SJCRH30 (cell line): ENCODE measurements at regions not wholly inside any gene's neighbourhood (a gene's known extent, or its start where the extent isn't known, plus 50 kb on each side); places are given as distances from the start of the nearest gene placed in this dataset.
"Not testable (repeated sequence)": the region's sequence is repeated elsewhere in the genome, so short reads cannot be mapped to it uniquely, and the experiment has no call there.

Experiments
- DNase-seq, 2 experiments: peaks; one replicate each; pipeline ENCODE4 v3.0.0-alpha.2; 2015 to 2020
- H3K27ac ChIP-seq: fragments of 250-450 bp; sonication (Bioruptor Pico); 2 replicates; pipeline ENCODE4 v1.5.1; 2020; ENCODE audit warnings: mild to moderate bottlenecking, moderate library complexity
- H3K27me3 ChIP-seq: fragments of 250-450 bp; sonication (Bioruptor Pico); 2 replicates; pipeline ENCODE4 v1.5.1; 2020; ENCODE audit warnings: mild to moderate bottlenecking, moderate library complexity
- H3K36me3 ChIP-seq: fragments of 250-450 bp; sonication (Bioruptor Pico); 2 replicates; pipeline ENCODE4 v1.5.1; 2020; ENCODE audit warnings: mild to moderate bottlenecking, moderate library complexity
- H3K4me1 ChIP-seq: fragments of 250-450 bp; sonication (Bioruptor Pico); 2 replicates; pipeline ENCODE4 v1.5.1; 2020; ENCODE audit warnings: mild to moderate bottlenecking, moderate library complexity
- H3K4me3 ChIP-seq: fragments of 250-450 bp; sonication (Bioruptor Pico); 2 replicates; pipeline ENCODE4 v1.5.1; 2020; ENCODE audit warnings: mild to moderate bottlenecking, moderate library complexity
- H3K9me3 ChIP-seq: fragments of 250-450 bp; sonication (Bioruptor Pico); replicated peaks from 2 replicates; pipeline ENCODE4 v1.5.1; 2020; ENCODE audit warnings: mild to moderate bottlenecking, moderate library complexity

DNA sequence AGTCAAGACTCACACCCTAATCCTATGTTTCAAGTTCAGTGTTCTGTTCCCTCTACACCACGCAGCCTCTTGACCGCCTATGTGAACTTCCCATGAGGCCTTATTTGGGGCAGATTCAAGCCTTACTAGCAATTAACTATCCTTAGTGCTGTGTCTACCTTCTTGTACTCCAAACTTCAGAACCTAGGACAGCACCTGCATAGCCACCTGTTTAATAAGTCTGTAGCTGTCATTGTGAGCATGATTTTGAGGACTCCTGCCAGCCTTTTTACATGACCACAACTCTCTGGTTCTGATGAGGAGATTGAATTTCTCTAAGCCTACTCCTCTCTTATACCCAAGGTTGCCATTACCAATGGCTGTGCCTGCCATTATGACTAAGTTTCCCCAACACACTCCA lies 50.8 kb upstream of the PCSK1 start:
- Histone ChIP-seq H3K4me3 (no peak overlapping the region), H3K27ac (no peak overlapping the region), H3K36me3 (no peaks in the 10 kb centered on the region), H3K27me3 (no peaks in the 10 kb centered on the region), H3K9me3 (no peaks in the 10 kb centered on the region; the same call in 1 of the 2 replicates), H3K4me1 (no peaks in the 10 kb centered on the region)
- peak; percentile 55 to 74 for DNase-seq

DNA sequence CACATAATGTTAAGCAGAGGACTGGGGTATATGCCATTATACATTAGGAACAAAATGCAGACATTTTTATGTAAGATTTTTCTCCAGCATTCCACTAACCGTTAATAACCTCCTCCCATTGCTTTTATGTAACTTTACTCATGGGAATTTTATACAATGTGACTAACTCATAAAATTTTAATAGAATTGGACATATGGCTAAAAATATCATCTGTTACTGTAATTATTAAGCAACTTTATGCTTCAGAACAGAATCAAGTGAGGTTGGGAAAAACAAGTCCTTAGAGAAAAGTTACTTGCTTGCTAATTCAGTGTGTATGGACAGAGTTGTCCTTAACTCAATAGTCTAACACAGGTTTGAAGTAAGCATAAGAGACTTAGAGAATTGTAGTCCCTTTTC lies 54.8 kb upstream of the PCSK1 start:
- H3K4me1 ChIP-seq, result no peaks in the 10 kb centered on the region
- H3K27ac ChIP-seq, result no peak overlapping the region
- no peaks in the 10 kb centered on the region for H3K36me3 ChIP-seq
- no peak for DNase-seq
- no peaks in the 10 kb centered on the region for H3K27me3 ChIP-seq
- no peak overlapping the region for H3K4me3 ChIP-seq
- no peaks in the 10 kb centered on the region; the same call in 1 of the 2 replicates for H3K9me3 ChIP-seq

DNA sequence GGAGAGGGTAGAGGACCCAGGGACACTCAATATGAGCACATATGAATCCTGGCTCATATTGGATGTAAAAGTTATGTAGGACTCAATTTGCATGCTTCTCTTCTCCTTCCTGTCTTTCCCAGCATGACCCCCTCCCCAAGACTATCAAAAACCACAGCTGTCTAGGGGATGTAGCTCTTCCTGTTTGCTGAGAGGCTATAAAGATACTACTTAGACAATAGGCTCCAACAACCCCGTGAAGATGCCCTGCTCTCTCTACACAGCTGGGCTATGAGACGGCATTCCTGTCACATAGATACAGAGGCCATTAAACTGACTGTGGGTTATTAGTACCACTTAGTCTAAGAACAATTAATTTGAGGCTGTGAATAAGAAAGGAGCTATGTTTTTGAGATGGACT lies 56.5 kb upstream of the PCSK1 start:
- no peak for DNase-seq
- Histone ChIP-seq H3K4me1 (no peaks in the 10 kb centered on the region), H3K27me3 (no peaks in the 10 kb centered on the region), H3K36me3 (no peaks in the 10 kb centered on the region), H3K27ac (no peak overlapping the region), H3K9me3 (no peaks in the 10 kb centered on the region), H3K4me3 (no peak overlapping the region)

DNA sequence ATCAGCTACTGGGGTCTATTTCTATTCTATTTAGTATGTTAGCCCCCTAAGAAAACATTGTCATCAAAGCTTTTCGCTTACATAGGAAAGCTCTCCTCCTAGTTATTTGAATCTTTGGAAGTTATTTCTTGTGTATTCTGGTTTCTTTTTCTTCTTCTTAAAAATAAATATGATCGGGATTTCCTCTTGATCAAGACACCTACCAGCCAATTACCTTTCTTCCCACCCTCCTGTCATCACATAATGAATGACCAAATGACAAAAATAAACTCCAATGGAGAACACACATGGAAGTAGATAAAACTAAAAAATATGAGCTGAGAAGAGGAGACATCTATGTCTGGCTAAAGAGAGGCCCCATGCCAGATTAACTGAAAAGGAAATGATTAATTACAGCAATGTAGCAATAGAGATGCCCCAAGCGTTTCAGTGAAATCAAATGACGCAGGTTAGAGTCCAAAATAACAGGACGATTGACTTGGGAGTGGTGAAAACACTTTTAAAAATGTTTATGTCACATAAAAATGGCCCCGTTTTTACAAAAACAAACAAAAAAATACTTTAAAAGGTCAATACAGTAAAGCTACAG lies 59.5 kb upstream of the PCSK1 start:
- H3K4me1 ChIP-seq, result no peaks in the 10 kb centered on the region
- no peaks in the 10 kb centered on the region for H3K27me3 ChIP-seq
- no peak overlapping the region for H3K27ac ChIP-seq
- H3K9me3 ChIP-seq, result no peaks in the 10 kb centered on the region
- no peak for DNase-seq
- no peaks in the 10 kb centered on the region for H3K36me3 ChIP-seq
- H3K4me3 ChIP-seq, result no peak overlapping the region

DNA sequence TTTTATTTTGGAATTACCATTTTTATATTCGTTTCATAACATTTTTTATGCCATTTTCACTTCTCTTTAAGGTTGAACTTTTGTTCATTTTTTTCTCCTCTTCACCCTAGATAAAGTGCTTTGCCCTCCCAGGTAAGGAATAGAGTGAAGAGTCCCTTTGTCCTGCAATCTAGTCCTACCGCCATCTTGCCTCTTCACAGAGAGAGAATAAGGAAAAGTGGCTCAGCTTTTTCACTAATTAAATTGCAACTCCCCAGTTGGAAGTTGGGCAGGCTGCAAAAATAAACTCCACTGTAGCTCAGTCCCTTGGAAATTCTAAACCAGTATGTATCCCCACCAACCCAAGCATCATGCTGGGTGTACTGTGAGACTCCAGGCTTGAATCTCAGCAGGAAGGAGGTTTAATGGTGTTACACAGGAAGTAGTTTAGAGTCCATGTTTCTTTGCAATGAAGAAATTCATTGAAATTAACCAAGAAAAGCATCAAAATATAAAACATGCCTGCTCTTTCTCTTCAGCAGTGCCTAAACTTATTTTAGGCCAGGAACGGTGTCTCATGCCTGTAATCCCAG lies 60.3 kb upstream of the PCSK1 start:
- no peak overlapping the region for H3K27ac ChIP-seq
- no peaks in the 10 kb centered on the region for H3K36me3 ChIP-seq
- H3K27me3 ChIP-seq, result no peaks in the 10 kb centered on the region
- H3K4me1 ChIP-seq, result no peaks in the 10 kb centered on the region
- H3K4me3 ChIP-seq, result no peak overlapping the region
- H3K9me3 ChIP-seq, result no peaks in the 10 kb centered on the region
- no peak for DNase-seq

DNA sequence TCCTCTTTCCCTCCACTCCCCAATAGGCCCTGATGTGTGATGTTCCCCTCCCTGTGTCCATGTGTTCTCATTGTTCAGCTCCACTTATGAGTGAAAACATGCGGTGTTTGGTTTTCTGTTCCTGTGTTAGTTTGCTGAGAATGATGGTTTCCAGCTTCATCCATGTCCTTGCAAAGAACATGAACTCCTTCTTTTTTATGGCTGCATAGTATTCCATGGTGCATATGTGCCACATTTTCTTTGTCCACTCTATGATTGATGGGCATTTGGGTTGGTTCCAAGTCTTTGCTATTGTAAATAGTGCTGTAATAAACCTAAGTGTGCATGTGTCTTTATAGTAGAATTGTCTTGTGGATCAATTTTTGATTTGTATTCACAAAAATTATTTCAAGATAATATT lies 62.4 kb upstream of the PCSK1 start:
- not testable (repeated sequence) for H3K27me3 ChIP-seq, H3K9me3 ChIP-seq, DNase-seq, H3K4me1 ChIP-seq, H3K36me3 ChIP-seq, H3K27ac ChIP-seq, H3K4me3 ChIP-seq

DNA sequence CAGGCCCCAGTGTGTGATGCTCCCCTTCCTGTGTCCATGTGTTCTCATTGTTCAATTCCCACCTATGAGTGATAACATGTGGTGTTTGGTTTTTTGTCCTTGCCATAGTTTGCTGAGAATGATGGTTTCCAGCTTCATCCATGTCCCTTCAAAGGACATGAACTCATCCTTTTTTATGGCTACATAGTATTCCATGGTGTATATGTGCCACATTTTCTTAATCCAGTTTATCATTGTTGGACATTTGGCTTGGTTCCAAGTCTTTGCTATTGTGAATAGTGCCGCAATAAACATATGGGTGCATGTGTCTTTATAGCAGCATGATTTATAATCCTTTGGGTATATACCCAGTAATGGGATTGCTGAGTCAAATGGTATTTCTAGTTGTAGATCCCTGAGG lies 64.0 kb upstream of the PCSK1 start:
- not testable (repeated sequence) for H3K4me1 ChIP-seq, H3K9me3 ChIP-seq, H3K27ac ChIP-seq, H3K36me3 ChIP-seq, DNase-seq, H3K27me3 ChIP-seq, H3K4me3 ChIP-seq

DNA sequence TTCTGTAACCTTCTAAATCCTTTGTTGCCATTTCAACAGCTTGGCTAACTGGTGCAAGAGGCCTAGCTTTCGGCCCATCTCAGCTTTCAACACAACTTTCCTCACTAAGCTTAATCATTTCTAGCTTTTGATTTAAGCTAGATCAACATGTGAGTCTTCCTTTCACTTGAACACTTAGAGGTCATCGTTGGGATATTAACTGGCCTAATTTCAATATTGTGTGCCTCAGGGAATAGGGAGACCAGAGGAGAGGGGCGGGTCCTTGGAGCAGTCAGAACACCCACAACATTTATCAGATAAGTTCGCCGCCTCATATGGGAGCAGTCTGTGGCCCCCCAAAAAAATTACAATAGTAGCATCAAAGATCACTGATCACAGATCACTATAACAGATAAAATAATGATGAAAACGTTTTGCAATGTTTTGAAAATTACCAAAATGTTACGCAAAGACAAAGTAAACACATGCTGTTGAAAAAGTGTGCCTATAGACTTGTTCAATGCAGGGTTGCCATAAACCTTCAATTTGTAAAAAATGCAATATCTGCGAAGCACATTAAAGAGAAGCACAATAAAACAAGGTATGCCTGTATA lies 66.8 kb upstream of the PCSK1 start:
- no peaks in the 10 kb centered on the region for H3K4me1 ChIP-seq
- no peak overlapping the region for H3K4me3 ChIP-seq
- 0 out of 2 replicates have a peak, but pooled peaks cover 3% of the 10 kb centered on the region for H3K27me3 ChIP-seq

DNA sequence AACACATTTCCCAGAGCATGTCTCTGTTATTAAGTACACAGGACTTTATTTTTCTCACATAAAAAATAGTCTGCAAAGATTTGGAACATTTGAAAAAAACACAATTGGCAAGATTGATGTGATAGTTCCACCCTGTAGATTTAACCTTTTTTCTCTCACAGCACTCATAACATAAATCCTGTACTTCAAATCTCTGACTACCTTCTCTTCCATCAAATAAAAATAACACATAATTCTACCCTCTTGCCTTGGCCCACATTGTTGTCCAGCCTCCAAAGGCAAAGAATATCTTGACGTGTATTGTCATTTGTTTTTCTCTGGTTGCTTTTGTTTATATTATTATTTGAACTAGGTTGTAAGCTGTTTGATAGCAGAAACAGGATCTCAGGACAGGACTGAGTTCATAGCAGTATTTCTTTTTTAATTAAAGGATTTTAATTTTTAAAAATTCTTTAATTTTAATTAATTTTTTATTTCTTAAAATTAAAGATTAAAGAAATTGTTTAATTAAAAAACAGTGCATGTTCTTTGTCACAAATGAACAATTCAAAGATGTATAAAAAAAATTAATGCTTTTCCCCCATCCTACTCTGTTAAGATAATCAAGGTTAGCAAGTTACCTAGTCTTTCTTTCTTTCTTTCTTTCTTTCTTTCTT lies 69.1 kb upstream of the PCSK1 start:
- Histone ChIP-seq H3K27ac (no peak overlapping the region), H3K9me3 (no peaks in the 10 kb centered on the region), H3K36me3 (no peaks in the 10 kb centered on the region), H3K4me1 (no peaks in the 10 kb centered on the region), H3K4me3 (no peak overlapping the region), H3K27me3 (0 out of 2 replicates have a peak, but pooled peaks cover 3% of the 10 kb centered on the region)
- no peak for DNase-seq

More for the DNA sequence above, 66.8 kb upstream of the PCSK1 start:
- Histone ChIP-seq H3K27ac (no peak overlapping the region), H3K36me3 (no peaks in the 10 kb centered on the region), H3K9me3 (no peaks in the 10 kb centered on the region)
- no peak for DNase-seq

DNA sequence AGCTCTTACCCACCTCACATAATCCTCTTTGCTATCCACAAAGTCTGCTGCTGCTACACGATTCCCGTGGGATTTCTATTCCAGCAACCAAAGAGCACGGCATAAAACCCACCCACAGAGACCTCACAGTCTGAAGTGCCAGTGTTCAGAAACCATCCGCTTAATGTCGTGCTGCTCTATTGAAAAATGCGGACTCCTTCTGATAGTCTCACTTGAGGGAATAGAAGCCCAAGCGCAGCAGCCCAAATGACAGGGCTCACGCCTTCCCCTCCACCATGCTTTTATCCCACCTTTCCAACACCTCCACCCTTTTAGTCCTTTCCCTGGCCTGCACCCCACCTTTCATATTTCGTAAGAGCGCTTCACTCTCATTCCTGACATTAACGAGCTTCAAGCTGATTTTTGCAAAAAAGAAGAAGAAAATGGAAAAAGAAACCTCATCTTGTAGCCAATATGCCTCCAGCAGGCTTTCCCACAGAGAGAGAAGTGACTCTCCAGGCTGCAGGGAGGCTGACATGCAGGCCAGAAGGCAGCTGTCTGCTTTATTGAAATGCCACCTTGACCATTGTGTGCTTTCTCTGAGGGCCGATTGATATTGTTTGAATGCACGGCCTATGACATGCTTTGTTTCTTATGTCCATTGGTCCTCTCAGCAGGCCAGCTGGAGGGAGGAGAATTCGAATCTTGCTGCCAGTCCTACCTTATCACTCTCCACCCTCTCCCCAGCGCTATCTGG lies 70.6 kb upstream of the PCSK1 start:
- Histone ChIP-seq H3K4me3 (no peak overlapping the region), H3K4me1 (no peaks in the 10 kb centered on the region), H3K9me3 (no peaks in the 10 kb centered on the region), H3K27me3 (0 out of 2 replicates have a peak, but pooled peaks cover 3% of the 10 kb centered on the region), H3K36me3 (no peaks in the 10 kb centered on the region), H3K27ac (no peak overlapping the region)
- no peak for DNase-seq

DNA sequence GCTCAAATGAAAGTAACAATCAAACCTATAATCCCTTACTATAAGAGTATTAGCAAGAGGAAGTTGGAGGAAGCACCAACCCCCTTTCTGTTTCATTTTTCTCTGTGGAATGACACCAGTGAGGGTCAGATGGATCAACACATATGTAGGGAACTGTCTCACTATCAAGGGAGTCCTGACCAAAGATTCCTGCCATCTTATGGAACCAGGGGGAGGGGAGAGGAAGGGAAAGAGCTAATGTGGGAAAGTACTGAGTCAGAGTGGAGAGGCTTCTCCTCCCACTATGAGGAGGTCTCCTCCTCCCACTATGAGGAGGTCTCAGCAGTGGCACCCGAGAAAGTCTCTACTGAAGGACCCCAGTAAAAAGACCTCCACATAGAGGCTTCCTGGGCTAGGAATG lies 73.3 kb upstream of the PCSK1 start:
- no peaks in the 10 kb centered on the region for H3K27me3 ChIP-seq
- H3K36me3 ChIP-seq, result no peaks in the 10 kb centered on the region
- no peak overlapping the region for H3K4me3 ChIP-seq
- H3K4me1 ChIP-seq, result no peaks in the 10 kb centered on the region
- DNase-seq, result no peak
- H3K27ac ChIP-seq, result no peak overlapping the region
- no peaks in the 10 kb centered on the region for H3K9me3 ChIP-seq

DNA sequence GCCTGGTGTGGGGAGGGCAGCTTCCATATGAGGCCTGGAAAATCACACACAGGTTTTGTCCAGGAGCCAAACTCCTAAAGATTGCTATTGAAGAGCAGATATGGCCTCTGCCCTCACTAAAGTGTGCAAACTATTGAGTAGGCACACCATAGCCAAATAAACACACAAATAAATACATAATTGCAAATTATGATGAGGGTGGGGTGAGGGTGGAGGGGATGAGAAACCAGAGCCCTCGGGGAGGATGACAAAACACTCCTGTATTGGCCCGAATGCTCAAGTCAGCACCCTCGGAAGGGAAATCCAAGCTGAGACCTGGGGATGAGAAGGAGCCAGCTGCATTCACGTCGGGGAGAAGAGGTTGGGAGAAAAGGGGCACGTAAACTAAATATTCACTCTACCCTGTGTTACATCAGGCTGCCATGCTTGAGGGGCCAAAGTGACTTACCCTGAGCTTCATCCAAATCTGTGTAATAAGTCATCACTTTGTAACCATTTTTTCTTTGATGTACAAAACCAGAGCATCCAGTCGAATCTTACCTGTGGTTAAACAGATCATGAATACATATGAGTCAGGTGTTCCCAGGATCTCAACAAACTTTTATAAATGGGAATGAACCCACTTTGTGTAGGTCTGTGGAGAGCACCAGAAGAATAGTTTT lies 73.9 kb upstream of the PCSK1 start:
- no peaks in the 10 kb centered on the region for H3K27me3 ChIP-seq
- no peak overlapping the region for H3K27ac ChIP-seq
- no peaks in the 10 kb centered on the region for H3K9me3 ChIP-seq
- H3K36me3 ChIP-seq, result no peaks in the 10 kb centered on the region
- no peak overlapping the region for H3K4me3 ChIP-seq
- H3K4me1 ChIP-seq, result no peaks in the 10 kb centered on the region
- no peak for DNase-seq

DNA sequence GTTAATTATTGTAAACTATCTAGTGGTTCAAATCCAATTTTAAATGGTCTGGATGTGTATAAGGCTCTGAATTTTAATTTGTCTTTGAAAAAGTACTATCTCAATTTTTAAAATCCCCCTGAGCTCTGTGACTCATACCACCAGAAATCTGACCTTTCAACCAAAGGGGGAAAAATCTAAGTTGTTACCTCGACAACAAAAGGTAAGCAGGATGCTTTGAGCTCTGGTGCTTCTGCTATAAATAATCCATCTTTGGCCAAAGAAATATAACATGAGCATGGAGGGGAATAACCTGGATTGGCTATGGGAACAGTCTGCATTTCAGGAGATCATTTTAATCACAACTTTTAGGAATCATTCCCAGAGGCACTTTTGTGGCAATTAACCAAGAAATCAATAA lies 76.3 kb upstream of the PCSK1 start:
- DNase-seq, result no peak
- no peak overlapping the region for H3K27ac ChIP-seq
- H3K27me3 ChIP-seq, result 0 out of 2 replicates have a peak, but pooled peaks cover 4% of the 10 kb centered on the region

DNA sequence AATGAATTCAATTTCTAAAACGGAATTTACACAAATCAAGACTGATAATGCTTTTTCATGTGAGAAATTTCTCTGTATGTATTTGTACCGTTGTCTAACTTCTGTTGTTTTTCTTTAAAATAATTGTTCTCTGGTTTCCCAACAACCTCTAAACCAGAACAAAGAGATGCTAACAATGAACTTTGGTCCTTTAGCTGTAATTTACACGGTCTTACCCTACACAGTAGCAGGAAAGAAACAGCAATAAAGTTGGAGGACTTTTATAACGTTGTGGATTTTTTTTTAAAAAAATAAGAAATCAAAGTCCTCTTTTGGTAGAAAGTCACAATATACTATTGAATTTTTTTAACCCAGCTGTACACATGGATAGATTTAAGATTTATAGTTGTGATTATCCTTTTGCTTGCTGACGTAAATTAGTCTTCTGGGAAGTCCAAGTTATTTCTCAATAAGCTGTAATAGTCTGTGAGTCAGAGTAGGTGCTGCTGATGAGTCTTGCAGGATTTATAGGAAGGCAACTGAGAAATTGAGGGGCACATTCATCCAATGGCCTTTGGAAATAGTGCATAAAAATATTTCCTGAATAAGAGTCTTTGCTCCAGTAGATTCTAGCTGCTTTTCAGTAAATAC lies 76.8 kb upstream of the PCSK1 start:
- Histone ChIP-seq H3K27ac (no peak overlapping the region), H3K27me3 (0 out of 2 replicates have a peak, but pooled peaks cover 4% of the 10 kb centered on the region)
- DNase-seq, result no peak

More for the DNA sequence above, 76.3 kb upstream of the PCSK1 start:
- Histone ChIP-seq H3K4me1 (no peaks in the 10 kb centered on the region), H3K36me3 (no peaks in the 10 kb centered on the region), H3K4me3 (no peak overlapping the region), H3K9me3 (no peaks in the 10 kb centered on the region)

More for the DNA sequence above, 76.8 kb upstream of the PCSK1 start:
- H3K4me3 ChIP-seq, result no peak overlapping the region
- no peaks in the 10 kb centered on the region for H3K4me1 ChIP-seq
- no peaks in the 10 kb centered on the region for H3K36me3 ChIP-seq
- no peaks in the 10 kb centered on the region for H3K9me3 ChIP-seq
